ENCODE measurements at regions not wholly inside any gene's neighbourhood (a gene's known extent, or its start where the extent isn't known, plus 50 kb on each side); places are given as distances from the start of the nearest gene placed in this dataset.

DNA sequence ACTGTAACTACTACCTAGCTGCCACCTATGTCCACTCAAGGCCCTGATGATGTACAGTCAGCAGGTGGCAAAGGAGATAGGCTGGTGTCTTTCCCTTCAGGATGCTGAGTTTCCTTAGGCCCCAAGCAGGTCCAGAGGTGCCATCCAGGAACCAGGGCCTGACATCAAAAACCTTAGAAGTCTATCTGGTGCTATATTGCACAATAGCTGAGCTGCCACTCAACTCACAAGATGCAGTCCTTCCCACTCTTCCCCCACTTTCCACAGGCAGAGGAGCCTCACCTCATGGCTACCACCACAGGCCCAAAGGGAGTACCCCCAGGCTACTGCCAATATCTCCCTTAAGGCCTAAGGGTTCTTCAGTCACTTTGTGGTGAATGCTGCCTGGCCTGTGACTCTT, 83.9 kb upstream of the ZNF827 start:
- H3K4me1 ChIP-seq (ENCODE audit: low read depth, poor library complexity, severe bottlenecking), result no peaks in the 10 kb centered on the region
- no peak overlapping the region for H2AFZ ChIP-seq (ENCODE audit: low read depth)
- no peaks in the 10 kb centered on the region for H3K27me3 ChIP-seq (ENCODE audit: insufficient read depth, low read depth)
- no peak overlapping the region for H3K4me3 ChIP-seq (IDR thresholded peaks at IDR 0.05; ENCODE audit: insufficient read depth, low read depth, low read length)
- TF ChIP-seq, protein P1, sequence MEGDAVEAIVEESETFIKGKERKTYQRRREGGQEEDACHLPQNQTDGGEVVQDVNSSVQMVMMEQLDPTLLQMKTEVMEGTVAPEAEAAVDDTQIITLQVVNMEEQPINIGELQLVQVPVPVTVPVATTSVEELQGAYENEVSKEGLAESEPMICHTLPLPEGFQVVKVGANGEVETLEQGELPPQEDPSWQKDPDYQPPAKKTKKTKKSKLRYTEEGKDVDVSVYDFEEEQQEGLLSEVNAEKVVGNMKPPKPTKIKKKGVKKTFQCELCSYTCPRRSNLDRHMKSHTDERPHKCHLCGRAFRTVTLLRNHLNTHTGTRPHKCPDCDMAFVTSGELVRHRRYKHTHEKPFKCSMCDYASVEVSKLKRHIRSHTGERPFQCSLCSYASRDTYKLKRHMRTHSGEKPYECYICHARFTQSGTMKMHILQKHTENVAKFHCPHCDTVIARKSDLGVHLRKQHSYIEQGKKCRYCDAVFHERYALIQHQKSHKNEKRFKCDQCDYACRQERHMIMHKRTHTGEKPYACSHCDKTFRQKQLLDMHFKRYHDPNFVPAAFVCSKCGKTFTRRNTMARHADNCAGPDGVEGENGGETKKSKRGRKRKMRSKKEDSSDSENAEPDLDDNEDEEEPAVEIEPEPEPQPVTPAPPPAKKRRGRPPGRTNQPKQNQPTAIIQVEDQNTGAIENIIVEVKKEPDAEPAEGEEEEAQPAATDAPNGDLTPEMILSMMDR (conservative IDR thresholded peaks at IDR 0.05; ENCODE audit: low read depth, low read length), result no peak
- no peaks in the 10 kb centered on the region for H3K36me3 ChIP-seq (ENCODE audit: insufficient read depth)
- H3K9ac ChIP-seq, result no peak overlapping the region
- no peak overlapping the region for H3K27ac ChIP-seq
- H3K79me2 ChIP-seq (ENCODE audit: insufficient read depth, low read depth), result no peaks in the 10 kb centered on the region
- no peaks in the 10 kb centered on the region for H4K20me1 ChIP-seq (ENCODE audit: insufficient read depth)
- no peak overlapping the region for H3K4me2 ChIP-seq

DNA sequence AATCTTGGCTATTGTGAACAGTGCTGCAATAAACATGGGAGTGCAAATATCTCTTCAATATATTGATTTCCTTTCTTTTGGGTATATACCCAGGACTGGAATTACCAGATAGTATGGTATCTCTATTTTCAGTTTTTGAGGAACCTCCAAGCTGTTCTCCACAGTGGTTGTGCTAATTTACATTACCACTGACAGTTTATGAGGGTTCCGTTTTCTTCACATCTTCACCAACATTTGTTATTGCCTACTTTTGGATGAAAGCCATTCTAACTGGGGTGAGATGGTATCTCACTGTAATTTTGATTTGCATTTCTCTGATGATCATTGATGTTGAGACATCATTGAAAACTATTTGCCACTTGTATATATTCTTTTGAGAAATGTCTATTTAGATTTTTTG, 79.6 kb upstream of the ZNF827 start:
- no peak overlapping the region for H3K27ac ChIP-seq

DNA sequence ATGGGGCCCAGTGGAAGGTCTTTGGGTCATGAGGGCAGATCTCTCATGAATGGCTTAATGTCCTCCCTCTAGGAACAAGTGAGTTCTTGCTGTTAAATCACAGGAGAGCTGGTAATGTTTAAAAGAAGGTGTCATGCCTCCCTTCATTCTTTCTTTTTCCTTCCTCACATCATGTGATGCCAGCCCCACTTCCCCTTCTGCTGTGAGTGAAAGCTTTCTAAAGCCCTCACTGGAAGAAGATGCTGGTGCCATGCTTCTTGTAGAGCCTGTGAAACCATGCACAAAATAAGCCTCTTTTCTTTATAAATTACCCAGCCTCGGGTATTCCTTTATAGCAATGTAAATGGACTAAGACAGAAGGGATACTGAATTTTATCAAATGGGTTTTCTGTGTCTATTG, 66.1 kb upstream of the ZNF827 start:
- no peaks in the 10 kb centered on the region for H3K36me3 ChIP-seq (ENCODE audit: insufficient read depth)
- H3K4me1 ChIP-seq (ENCODE audit: low read depth, poor library complexity, severe bottlenecking), result no peaks in the 10 kb centered on the region
- H3K4me3 ChIP-seq (IDR thresholded peaks at IDR 0.05; ENCODE audit: insufficient read depth, low read depth, low read length), result no peak overlapping the region
- no peak overlapping the region for H3K9ac ChIP-seq
- H3K27ac ChIP-seq, result no peak overlapping the region
- H3K27me3 ChIP-seq (ENCODE audit: insufficient read depth, low read depth), result no peaks in the 10 kb centered on the region
- no peaks in the 10 kb centered on the region for H3K79me2 ChIP-seq (ENCODE audit: insufficient read depth, low read depth)
- no peak overlapping the region for H3K4me2 ChIP-seq
- no peak overlapping the region for H2AFZ ChIP-seq (ENCODE audit: low read depth)
- no peaks in the 10 kb centered on the region for H4K20me1 ChIP-seq (ENCODE audit: insufficient read depth)
- TF ChIP-seq, protein P1 (conservative IDR thresholded peaks at IDR 0.05; ENCODE audit: low read depth, low read length), result no peak

More for the DNA sequence above, 79.6 kb upstream of the ZNF827 start:
- Histone ChIP-seq H3K4me2 (no peak overlapping the region), H3K4me1 (ENCODE audit: low read depth, poor library complexity, severe bottlenecking) (no peaks in the 10 kb centered on the region), H2AFZ (ENCODE audit: low read depth) (no peak overlapping the region), H3K36me3 (ENCODE audit: insufficient read depth) (no peaks in the 10 kb centered on the region), H3K9ac (no peak overlapping the region), H3K27me3 (ENCODE audit: insufficient read depth, low read depth) (no peaks in the 10 kb centered on the region), H3K4me3 (IDR thresholded peaks at IDR 0.05; ENCODE audit: insufficient read depth, low read depth, low read length) (no peak overlapping the region), H4K20me1 (ENCODE audit: insufficient read depth) (no peaks in the 10 kb centered on the region), H3K79me2 (ENCODE audit: insufficient read depth, low read depth) (no peaks in the 10 kb centered on the region)
- TF ChIP-seq, protein P1 (conservative IDR thresholded peaks at IDR 0.05; ENCODE audit: low read depth, low read length), result no peak

DNA sequence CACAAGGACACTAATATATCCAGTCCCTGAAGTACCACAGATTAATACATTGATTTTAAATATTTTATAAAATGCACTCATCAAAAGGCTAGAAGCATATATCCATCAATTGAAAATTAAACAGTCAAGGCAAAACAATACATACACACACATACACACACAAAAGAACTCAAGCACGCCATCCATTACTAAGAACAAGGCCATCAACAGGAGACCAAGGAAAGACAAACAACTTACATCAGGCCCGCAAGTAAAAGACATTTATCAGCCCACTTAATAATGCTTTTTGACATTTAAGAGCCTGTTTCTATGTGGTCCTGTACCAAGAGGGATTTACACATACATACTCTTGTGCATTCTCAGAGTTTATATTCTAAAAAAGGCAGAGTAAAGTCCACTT, 50.0 kb upstream of the ZNF827 start:
- H3K27ac ChIP-seq, result no peak overlapping the region
- H4K20me1 ChIP-seq (ENCODE audit: insufficient read depth), result no peaks in the 10 kb centered on the region
- H3K36me3 ChIP-seq (ENCODE audit: insufficient read depth), result no peaks in the 10 kb centered on the region
- no peak overlapping the region for H3K9ac ChIP-seq
- H2AFZ ChIP-seq (ENCODE audit: low read depth), result no peak overlapping the region
- no peak overlapping the region for H3K4me3 ChIP-seq (IDR thresholded peaks at IDR 0.05; ENCODE audit: insufficient read depth, low read depth, low read length)
- no peak overlapping the region for H3K4me2 ChIP-seq
- no peaks in the 10 kb centered on the region for H3K4me1 ChIP-seq (ENCODE audit: low read depth, poor library complexity, severe bottlenecking)
- TF ChIP-seq, protein P1 (conservative IDR thresholded peaks at IDR 0.05; ENCODE audit: low read depth, low read length), result no peak
- H3K27me3 ChIP-seq (ENCODE audit: insufficient read depth, low read depth), result no peaks in the 10 kb centered on the region
- H3K79me2 ChIP-seq (ENCODE audit: insufficient read depth, low read depth), result no peaks in the 10 kb centered on the region

Measured in KMS-11 (cell line).